H1 (cell line): ENCODE measurements at regions not wholly inside any gene's neighbourhood (a gene's known extent, or its start where the extent isn't known, plus 50 kb on each side); places are given as distances from the start of the nearest gene placed in this dataset.

Source experiments
- CTBP2 ChIP-seq: IDR thresholded peaks from 2 replicates; pipeline ENCODE4 v1.7.0; 2011; ENCODE audit warnings: borderline replicate concordance, mild to moderate bottlenecking, moderate library complexity, mixed read lengths, low read length; ENCODE audit not compliant: insufficient read depth, insufficient read length
- CTCF ChIP-seq, 3 experiments: IDR thresholded peaks; 1 replicate in 2 of 3; 2 replicates in 1 of 3; pipeline versions ENCODE4 v1.5.1 to v1.6.1; 2011; ENCODE audit warnings: low read length in 3 of 3, mild to moderate bottlenecking in 3 of 3, inconsistent platforms in 2 of 3, low read depth in 1 of 3, moderate library complexity in 1 of 3; ENCODE audit not compliant: insufficient read depth in 1 of 3; ENCODE audit errors: control extremely low read depth in 1 of 3
- USF2 ChIP-seq: IDR thresholded peaks from 2 replicates; pipeline ENCODE4 v1.6.1; 2011; ENCODE audit warnings: low read length, improper control_type of control experiment
- YY1 ChIP-seq: IDR thresholded peaks from 2 replicates; pipeline ENCODE4 v1.6.1; 2011; ENCODE audit warnings: low read depth, mild to moderate bottlenecking, low read length

GRCh38 chr5:126107381-126107780 is 315.8 kb upstream of the GRAMD2B start (continued):
- TF ChIP-seq CTCF (IDR thresholded peaks at IDR 0.05; ENCODE audit: control extremely low read depth in 1 of 3, insufficient read depth in 1 of 3, low read depth in 1 of 3, low read length in 3 of 3) (no peak), USF2 (no peak), YY1 (no peak), CTBP2 (no peak)
- TF ChIP-seq, all 59 proteins: peak for 0
